GM21360 (cell line): ENCODE measurements at regions not wholly inside any gene's neighbourhood (a gene's known extent, or its start where the extent isn't known, plus 50 kb on each side); places are given as distances from the start of the nearest gene placed in this dataset.

Experiments
- ATAC-seq: cut with Tn5 transposase; IDR thresholded peaks from one replicate; pipeline ENCODE4 v1.9.1; 2021; ENCODE audit warnings: mild to moderate bottlenecking, moderate library complexity; ENCODE audit not compliant: unreplicated experiment

- no peak for ATAC-seq
These were observed 591.0 kb upstream of the PFKP start for GRCh38 chr10:2476218-2476811.

GRCh38 chr10:2475711-2476217, 591.6 kb upstream of the PFKP start:
- no peak for ATAC-seq

GRCh38 chr10:2471811-2472210, 595.5 kb upstream of the PFKP start:
- ATAC-seq: no peak

- ATAC-seq: no peak
These were observed 597.5 kb upstream of the PFKP start for GRCh38 chr10:2469802-2470201.

GRCh38 chr10:2464483-2464882, 602.9 kb upstream of the PFKP start:
- ATAC-seq: no peak

- ATAC-seq: no peak
These were observed 604.0 kb upstream of the PFKP start for GRCh38 chr10:2463316-2463715.

GRCh38 chr10:2462581-2462980, 604.8 kb upstream of the PFKP start:
- ATAC-seq: no peak

GRCh38 chr10:2460812-2461211, 606.5 kb upstream of the PFKP start:
- no peak for ATAC-seq

- ATAC-seq: no peak
These were observed 607.6 kb upstream of the PFKP start for GRCh38 chr10:2459713-2460112.

GRCh38 chr10:2456834-2457233, 610.5 kb upstream of the PFKP start:
- no peak for ATAC-seq

GRCh38 chr10:2445370-2445769, 622.0 kb upstream of the PFKP start:
- no peak for ATAC-seq

GRCh38 chr10:2439983-2440382, 627.4 kb upstream of the PFKP start:
- ATAC-seq: no peak

- no peak for ATAC-seq
These were observed 628.3 kb upstream of the PFKP start for GRCh38 chr10:2439000-2439399.

GRCh38 chr10:2438248-2438939, 629.0 kb upstream of the PFKP start:
- no peak for ATAC-seq

- no peak for ATAC-seq
These were observed 630.4 kb upstream of the PFKP start for GRCh38 chr10:2436933-2437332.

GRCh38 chr10:2431961-2432360, 635.4 kb upstream of the PFKP start:
- no peak for ATAC-seq

GRCh38 chr10:2427412-2427811, 639.9 kb upstream of the PFKP start:
- ATAC-seq: no peak

GRCh38 chr10:2425320-2425719, 642.0 kb upstream of the PFKP start:
- no peak for ATAC-seq

GRCh38 chr10:2414562-2414961, 652.8 kb upstream of the PFKP start:
- ATAC-seq: no peak

GRCh38 chr10:2414039-2414438, 653.3 kb upstream of the PFKP start:
- ATAC-seq: no peak

GRCh38 chr10:2410049-2410448, 657.3 kb upstream of the PFKP start:
- no peak for ATAC-seq

- ATAC-seq: no peak
These were observed 664.1 kb upstream of the ADARB2 start for GRCh38 chr10:2401459-2401858.

- no peak for ATAC-seq
These were observed 662.2 kb upstream of the ADARB2 start for GRCh38 chr10:2399482-2399881.
